ENCODE measurements at regions not wholly inside any gene's neighbourhood (a gene's known extent, or its start where the extent isn't known, plus 50 kb on each side); places are given as distances from the start of the nearest gene placed in this dataset.
A peak's percentile ranks its signal among the peaks of the same experiment; 100 is the strongest.

DNA sequence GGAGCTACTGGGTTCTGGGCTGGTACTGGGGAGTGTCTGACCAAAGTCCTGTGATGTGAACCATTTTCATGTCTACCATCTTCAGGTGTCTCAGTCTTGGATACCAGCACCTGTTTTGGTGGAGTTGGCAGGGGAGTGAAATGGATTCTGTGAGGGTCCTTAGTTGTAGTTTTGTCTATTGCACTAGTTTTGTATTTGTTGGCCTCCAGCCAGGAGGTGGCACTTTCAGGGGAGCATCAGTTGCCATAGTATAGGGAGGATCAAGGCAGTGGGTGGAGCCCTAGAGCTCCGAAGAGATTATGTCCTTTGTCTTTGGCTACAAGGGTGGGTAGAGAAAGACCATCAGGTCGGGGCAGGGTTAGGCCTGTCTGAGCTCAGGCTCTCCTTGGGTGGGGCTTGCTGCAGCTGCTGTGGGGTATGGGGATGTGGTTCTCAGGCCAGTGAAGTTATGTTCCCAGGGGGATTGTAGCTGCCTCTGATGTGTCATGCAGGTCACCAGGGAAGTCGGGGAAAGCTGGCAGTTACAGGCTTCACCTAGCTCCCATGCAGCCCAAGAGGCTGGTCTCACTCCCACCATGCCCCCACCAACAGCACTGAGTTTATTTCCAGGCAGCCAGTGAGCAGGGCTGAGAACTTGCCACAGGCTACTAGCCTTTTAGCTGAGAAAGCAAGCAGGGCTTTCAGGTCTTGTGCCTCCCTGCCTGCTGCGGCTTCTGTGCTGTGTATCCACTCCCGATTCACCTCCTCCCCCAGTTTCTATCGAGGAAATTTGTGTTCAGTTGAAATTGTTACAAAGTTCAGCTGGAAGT, 153.1 kb downstream of the ZNF365 start:
- Histone ChIP-seq H3K36me3 (ENCODE audit: insufficient read depth, low read length) (no peaks in the 10 kb centered on the region), H3K9me3 (replicated peaks; ENCODE audit: low read length) (no peaks in the 10 kb centered on the region), H3K4me1 (ENCODE audit: control insufficient read depth, insufficient read depth, low read length) (no peaks in the 10 kb centered on the region), H3K4me3 (ENCODE audit: low read length) (no peak overlapping the region), H3K9ac (ENCODE audit: low read depth, low read length) (no peak overlapping the region), H3K27me3 (ENCODE audit: control insufficient read depth, insufficient read depth, low read length) (no peaks in the 10 kb centered on the region), H3K4me2 (ENCODE audit: low read length) (no peak overlapping the region)

DNA sequence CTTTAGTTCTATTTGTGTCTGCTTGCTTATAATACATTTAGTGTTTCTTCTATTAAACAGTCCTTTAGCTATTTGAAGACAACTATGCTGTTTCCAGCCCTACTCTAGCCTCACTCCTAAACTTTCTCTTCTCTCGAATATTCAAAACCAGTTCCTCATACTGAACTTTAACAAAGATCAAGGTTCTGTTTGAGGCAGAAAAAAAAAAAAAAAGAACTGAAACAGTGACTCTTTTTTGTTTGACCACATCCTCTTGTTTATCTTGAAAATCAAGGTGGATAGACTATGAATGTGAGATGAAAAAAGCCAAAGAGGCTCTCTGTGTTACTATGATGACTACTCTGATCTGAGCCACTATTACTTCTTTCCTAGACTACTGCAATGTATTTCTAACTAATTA, 154.3 kb downstream of the ZNF365 start:
- no peaks in the 10 kb centered on the region for H3K4me1 ChIP-seq (ENCODE audit: control insufficient read depth, insufficient read depth, low read length)

DNA sequence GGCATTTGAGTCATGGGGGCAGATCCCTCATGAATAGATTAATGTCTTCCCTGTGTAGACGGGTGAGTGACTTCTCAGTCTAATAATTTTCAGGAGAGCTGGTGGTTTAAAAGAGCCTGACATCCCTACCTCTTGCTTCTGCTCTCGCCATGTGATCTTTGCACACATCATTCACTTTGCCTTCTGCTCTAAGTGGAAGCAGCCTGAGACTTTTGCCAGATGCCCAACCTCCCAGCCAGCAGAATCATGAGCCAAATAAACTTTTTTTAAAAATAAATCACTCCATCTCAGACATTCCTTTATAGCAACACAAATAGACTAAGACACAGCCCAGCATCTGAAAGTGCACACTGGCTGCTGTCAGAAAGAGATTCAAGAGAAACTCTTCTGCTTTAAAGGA, 155.2 kb downstream of the ZNF365 start:
- Histone ChIP-seq H3K36me3 (ENCODE audit: insufficient read depth, low read length) (no peaks in the 10 kb centered on the region), H3K27me3 (ENCODE audit: control insufficient read depth, insufficient read depth, low read length) (no peaks in the 10 kb centered on the region), H3K4me2 (ENCODE audit: low read length) (no peak overlapping the region), H3K4me3 (ENCODE audit: low read length) (no peak overlapping the region), H3K9me3 (replicated peaks; ENCODE audit: low read length) (no peaks in the 10 kb centered on the region), H3K9ac (ENCODE audit: low read depth, low read length) (no peak overlapping the region), H3K4me1 (ENCODE audit: control insufficient read depth, insufficient read depth, low read length) (no peaks in the 10 kb centered on the region)

More for the DNA sequence above, 154.3 kb downstream of the ZNF365 start:
- Histone ChIP-seq H3K36me3 (ENCODE audit: insufficient read depth, low read length) (no peaks in the 10 kb centered on the region), H3K4me2 (ENCODE audit: low read length) (no peak overlapping the region), H3K9ac (ENCODE audit: low read depth, low read length) (no peak overlapping the region), H3K27me3 (ENCODE audit: control insufficient read depth, insufficient read depth, low read length) (no peaks in the 10 kb centered on the region), H3K4me3 (ENCODE audit: low read length) (no peak overlapping the region), H3K9me3 (replicated peaks; ENCODE audit: low read length) (no peaks in the 10 kb centered on the region)

DNA sequence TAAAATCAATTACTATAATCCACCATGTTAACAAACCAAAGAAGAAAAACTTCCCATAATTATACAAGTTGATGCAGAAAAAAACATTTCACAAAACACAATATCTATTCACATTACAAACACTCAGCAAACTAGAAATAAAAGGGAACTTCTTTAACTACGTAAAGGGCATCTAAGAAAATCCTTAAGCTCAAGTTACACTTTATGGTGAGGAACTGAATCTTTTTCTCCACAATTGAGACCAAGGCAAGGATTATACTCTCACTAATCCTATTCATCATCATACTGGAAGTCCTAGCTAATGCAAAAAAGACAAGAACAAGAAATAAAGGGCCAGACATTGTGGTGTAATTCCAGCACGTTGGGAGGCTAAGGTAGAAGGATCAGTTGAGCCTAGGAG, 159.9 kb downstream of the ZNF365 start:
- H3K27me3 ChIP-seq (ENCODE audit: control insufficient read depth, insufficient read depth, low read length), result no peaks in the 10 kb centered on the region
- H3K36me3 ChIP-seq (ENCODE audit: insufficient read depth, low read length), result no peaks in the 10 kb centered on the region
- no peak overlapping the region for H3K9ac ChIP-seq (ENCODE audit: low read depth, low read length)
- H3K9me3 ChIP-seq (replicated peaks; ENCODE audit: low read length), result no peaks in the 10 kb centered on the region
- no peak overlapping the region for H3K4me2 ChIP-seq (ENCODE audit: low read length)
- no peaks in the 10 kb centered on the region for H3K4me1 ChIP-seq (ENCODE audit: control insufficient read depth, insufficient read depth, low read length)
- no peak overlapping the region for H3K4me3 ChIP-seq (ENCODE audit: low read length)

DNA sequence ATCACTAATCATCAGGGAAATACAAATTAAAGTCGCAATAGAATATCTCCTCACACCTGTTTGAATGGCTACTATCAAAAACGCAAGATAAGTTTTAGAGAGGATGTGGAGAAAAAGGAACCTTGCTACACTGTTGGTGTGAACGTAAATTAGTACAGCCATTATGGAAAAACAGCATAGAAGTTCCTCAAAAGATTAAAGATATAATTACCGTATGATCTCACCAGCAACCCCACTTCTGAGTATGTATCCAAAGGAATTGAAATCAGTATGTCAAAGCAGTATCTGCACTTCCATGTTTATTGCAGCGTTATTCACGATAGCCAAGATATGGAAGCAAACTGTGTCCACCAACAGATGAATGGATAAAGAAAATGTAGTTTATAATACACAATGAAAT, 164.4 kb downstream of the ZNF365 start:
- no peak overlapping the region for H3K4me2 ChIP-seq (ENCODE audit: low read length)
- H3K27me3 ChIP-seq (ENCODE audit: control insufficient read depth, insufficient read depth, low read length), result no peaks in the 10 kb centered on the region
- no peak overlapping the region for H3K4me3 ChIP-seq (ENCODE audit: low read length)
- H3K4me1 ChIP-seq (ENCODE audit: control insufficient read depth, insufficient read depth, low read length), result no peaks in the 10 kb centered on the region
- H3K9ac ChIP-seq (ENCODE audit: low read depth, low read length), result no peak overlapping the region
- H3K36me3 ChIP-seq (ENCODE audit: insufficient read depth, low read length), result no peaks in the 10 kb centered on the region
- H3K9me3 ChIP-seq (replicated peaks; ENCODE audit: low read length), result no peaks in the 10 kb centered on the region

DNA sequence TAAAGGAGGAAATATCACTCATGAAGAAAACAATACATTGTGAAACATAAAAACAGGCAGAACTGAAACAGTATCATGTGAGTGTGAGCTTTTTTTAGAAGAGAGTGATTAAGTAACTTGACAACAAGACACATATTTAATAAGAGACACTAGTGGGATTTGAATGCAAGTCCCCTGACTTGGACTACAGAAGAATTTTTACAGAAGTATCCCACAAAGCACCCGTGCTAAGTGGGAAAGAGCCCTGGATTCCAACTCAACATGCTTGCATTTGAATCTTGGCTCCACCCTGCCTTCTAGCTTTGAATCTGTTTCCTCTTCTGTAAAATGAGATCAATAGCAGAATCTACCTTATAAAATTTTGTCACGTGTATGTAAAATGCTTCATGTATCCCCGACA, 166.2 kb downstream of the ZNF365 start:
- H3K9me3 ChIP-seq (replicated peaks; ENCODE audit: low read length), result no peaks in the 10 kb centered on the region
- no peak overlapping the region for H3K4me3 ChIP-seq (ENCODE audit: low read length)
- no peak overlapping the region for H3K9ac ChIP-seq (ENCODE audit: low read depth, low read length)
- no peaks in the 10 kb centered on the region for H3K27me3 ChIP-seq (ENCODE audit: control insufficient read depth, insufficient read depth, low read length)
- peaks cover 6% of the 10 kb centered on the region for H3K4me1 ChIP-seq (ENCODE audit: control insufficient read depth, insufficient read depth, low read length)
- H3K36me3 ChIP-seq (ENCODE audit: insufficient read depth, low read length), result no peaks in the 10 kb centered on the region
- no peak overlapping the region for H3K4me2 ChIP-seq (ENCODE audit: low read length)

DNA sequence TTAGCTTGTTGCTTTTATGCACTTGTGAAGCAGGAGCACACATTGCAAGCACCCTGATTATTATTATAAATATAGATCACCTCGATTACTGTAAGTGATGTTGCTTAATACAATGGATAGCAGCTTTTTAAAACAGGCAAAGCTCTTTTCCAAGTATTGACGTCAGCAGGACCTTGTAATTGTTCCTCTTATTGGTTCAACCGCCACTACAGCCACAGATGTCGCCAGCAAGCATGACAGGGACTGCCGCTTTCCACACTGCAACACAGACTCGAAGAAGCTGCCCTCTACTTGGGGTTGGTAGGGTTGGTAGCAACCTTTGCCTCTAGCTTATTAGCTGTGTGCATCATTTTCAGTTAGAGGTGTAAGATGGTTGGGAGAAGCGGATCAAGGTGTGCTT, 167.6 kb downstream of the ZNF365 start:
- Histone ChIP-seq H3K4me3 (ENCODE audit: low read length) (no peak overlapping the region), H3K9me3 (replicated peaks; ENCODE audit: low read length) (no peaks in the 10 kb centered on the region), H3K4me2 (ENCODE audit: low read length) (no peak overlapping the region), H3K27me3 (ENCODE audit: control insufficient read depth, insufficient read depth, low read length) (no peaks in the 10 kb centered on the region), H3K9ac (ENCODE audit: low read depth, low read length) (no peak overlapping the region), H3K36me3 (ENCODE audit: insufficient read depth, low read length) (no peaks in the 10 kb centered on the region), H3K4me1 (ENCODE audit: control insufficient read depth, insufficient read depth, low read length) (peaks cover 13% of the 10 kb centered on the region)

DNA sequence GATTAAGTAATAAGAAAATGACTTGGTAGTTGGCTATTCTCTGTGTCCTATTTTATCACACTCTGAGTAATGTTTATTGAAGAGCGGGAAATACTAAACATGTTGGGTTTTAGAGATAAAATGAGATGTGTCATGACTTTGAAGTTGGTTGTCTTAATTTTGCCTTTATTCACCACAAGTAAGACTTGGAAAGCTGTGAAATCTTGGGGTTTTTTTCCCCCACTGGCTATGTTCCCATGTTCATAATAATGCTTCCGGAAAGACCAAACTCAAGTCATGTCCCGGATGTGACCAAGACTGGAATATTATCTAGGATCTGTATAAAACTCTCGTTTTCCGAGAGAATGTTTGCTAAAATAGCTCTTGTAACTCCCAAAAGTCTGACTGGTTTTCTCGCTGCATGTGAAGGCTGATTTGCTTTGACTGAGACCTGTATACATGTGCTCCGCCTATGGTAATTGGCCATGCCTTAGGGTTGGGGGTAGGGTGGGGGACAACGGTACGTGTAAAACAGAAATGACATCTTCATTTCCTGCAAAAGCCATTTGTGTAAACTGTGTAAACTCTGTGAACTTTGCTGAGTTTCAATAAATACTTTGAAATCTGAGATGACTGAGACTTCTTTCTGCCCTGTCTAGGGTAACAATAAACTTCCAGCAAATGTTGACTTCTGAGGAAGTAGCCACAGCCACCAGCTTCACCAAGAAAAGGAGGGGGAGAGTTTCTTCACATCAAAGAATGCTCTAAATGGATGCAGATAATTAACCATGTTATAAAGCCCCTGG, 169.6 kb downstream of the ZNF365 start:
- no peak overlapping the region for H3K4me2 ChIP-seq (ENCODE audit: low read length)
- H3K36me3 ChIP-seq (ENCODE audit: insufficient read depth, low read length), result no peaks in the 10 kb centered on the region
- H3K4me1 ChIP-seq (ENCODE audit: control insufficient read depth, insufficient read depth, low read length), result peaks cover 13% of the 10 kb centered on the region

DNA sequence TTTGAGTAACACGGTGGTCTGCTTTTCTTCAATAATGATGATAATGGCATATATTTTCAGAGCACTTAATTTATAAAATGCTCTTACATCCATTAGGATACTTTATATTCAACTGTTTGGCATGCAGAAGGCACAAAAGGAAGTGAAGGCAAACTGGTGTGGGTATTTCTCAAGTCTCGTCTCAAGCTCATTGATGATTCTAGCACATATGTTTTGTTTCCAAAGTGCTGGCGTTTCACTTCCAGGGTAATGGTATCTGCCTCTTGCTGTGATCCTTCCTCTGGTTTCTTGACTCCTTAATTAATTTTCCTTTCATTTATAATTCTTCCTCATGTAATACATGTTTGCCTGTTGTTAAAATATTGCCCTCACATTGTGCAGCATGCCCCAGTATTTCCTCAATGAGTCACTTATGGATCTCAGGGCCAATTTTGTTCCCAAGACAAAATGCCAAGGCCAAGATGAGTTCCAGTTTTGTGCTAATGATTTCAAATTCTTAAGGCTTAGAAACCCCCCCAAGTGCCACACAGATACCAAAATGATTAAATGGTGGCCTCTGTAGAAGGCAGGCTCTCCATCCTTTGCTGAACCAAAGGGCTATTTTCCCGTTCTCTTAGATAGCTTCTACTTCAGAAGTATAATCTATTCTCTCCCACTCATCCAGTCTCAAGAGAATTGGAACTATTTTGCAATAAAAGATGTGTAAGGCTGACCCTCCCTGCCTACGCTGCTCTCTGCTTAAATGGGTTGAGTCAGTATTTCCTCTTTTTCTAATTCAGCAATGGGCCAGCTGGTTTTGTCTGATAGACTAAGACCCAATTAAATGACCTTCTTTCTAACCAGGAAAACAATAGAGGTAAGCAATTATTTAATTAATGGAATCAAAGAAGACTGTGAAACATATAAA, 171.2 kb downstream of the ZNF365 start:
- no peak overlapping the region for H3K9ac ChIP-seq (ENCODE audit: low read depth, low read length)
- H3K4me1 ChIP-seq (ENCODE audit: control insufficient read depth, insufficient read depth, low read length), result peaks cover 13% of the 10 kb centered on the region
- H3K36me3 ChIP-seq (ENCODE audit: insufficient read depth, low read length), result no peaks in the 10 kb centered on the region
- no peaks in the 10 kb centered on the region for H3K27me3 ChIP-seq (ENCODE audit: control insufficient read depth, insufficient read depth, low read length)
- peak overlapping the region; percentile 53 for H3K4me2 ChIP-seq (ENCODE audit: low read length)
- no peaks in the 10 kb centered on the region for H3K9me3 ChIP-seq (replicated peaks; ENCODE audit: low read length)
- peak overlapping the region; percentile 16 for H3K4me3 ChIP-seq (ENCODE audit: low read length)

More for the DNA sequence above, 169.6 kb downstream of the ZNF365 start:
- H3K27me3 ChIP-seq (ENCODE audit: control insufficient read depth, insufficient read depth, low read length), result no peaks in the 10 kb centered on the region
- no peak overlapping the region for H3K9ac ChIP-seq (ENCODE audit: low read depth, low read length)
- H3K4me3 ChIP-seq (ENCODE audit: low read length), result no peak overlapping the region
- H3K9me3 ChIP-seq (replicated peaks; ENCODE audit: low read length), result no peaks in the 10 kb centered on the region

DNA sequence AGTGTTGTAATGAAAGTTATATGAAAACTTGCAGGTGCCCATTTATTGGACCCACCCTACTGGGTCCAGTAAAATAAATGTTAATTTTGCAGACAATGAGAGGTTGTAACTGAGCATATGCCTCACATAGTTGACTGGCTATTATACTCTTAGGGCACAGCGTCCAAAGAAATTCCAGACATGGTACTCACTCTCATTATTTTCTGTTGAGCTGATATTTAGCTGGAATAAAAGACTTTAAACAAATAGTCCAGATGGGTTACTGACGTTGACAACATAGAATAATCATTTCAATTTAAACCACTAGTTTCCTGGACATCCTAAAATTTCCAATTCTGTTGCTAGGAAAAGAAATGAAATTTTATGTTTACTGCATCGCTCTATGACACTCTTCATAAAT, 174.5 kb downstream of the ZNF365 start:
- no peak overlapping the region for H3K9ac ChIP-seq (ENCODE audit: low read depth, low read length)
- no peaks in the 10 kb centered on the region for H3K27me3 ChIP-seq (ENCODE audit: control insufficient read depth, insufficient read depth, low read length)
- H3K4me1 ChIP-seq (ENCODE audit: control insufficient read depth, insufficient read depth, low read length), result peaks cover 13% of the 10 kb centered on the region
- no peaks in the 10 kb centered on the region for H3K36me3 ChIP-seq (ENCODE audit: insufficient read depth, low read length)
- H3K4me2 ChIP-seq (ENCODE audit: low read length), result no peak overlapping the region
- H3K4me3 ChIP-seq (ENCODE audit: low read length), result no peak overlapping the region
- H3K9me3 ChIP-seq (replicated peaks; ENCODE audit: low read length), result no peaks in the 10 kb centered on the region

DNA sequence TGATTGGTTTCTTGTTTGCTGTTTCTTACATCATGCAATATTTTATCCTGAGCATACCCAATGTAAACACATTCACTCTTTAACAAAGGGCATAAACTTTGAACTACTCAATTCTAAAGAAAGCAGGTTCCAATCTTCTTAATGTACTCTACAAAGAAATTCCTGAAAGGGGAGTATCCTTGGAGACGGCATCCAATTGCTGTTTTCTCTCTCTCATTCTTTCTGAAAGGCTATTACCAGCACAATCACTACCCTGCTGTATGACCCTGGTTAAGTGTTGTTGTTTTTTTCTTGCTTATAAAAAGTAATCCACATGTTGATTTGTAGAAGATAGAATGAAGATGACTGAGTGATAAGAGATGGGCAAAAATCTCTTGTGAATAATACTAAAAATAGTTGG, 176.0 kb downstream of the ZNF365 start:
- H3K4me3 ChIP-seq (ENCODE audit: low read length), result no peak overlapping the region
- H3K4me1 ChIP-seq (ENCODE audit: control insufficient read depth, insufficient read depth, low read length), result peaks cover 9% of the 10 kb centered on the region
- H3K9ac ChIP-seq (ENCODE audit: low read depth, low read length), result no peak overlapping the region
- no peak overlapping the region for H3K4me2 ChIP-seq (ENCODE audit: low read length)
- no peaks in the 10 kb centered on the region for H3K36me3 ChIP-seq (ENCODE audit: insufficient read depth, low read length)
- H3K27me3 ChIP-seq (ENCODE audit: control insufficient read depth, insufficient read depth, low read length), result no peaks in the 10 kb centered on the region
- H3K9me3 ChIP-seq (replicated peaks; ENCODE audit: low read length), result no peaks in the 10 kb centered on the region

Data from skeletal muscle satellite cell (primary cell).